ENCODE measurements at regions not wholly inside any gene's neighbourhood (a gene's known extent, or its start where the extent isn't known, plus 50 kb on each side); places are given as distances from the start of the nearest gene placed in this dataset.

DNA sequence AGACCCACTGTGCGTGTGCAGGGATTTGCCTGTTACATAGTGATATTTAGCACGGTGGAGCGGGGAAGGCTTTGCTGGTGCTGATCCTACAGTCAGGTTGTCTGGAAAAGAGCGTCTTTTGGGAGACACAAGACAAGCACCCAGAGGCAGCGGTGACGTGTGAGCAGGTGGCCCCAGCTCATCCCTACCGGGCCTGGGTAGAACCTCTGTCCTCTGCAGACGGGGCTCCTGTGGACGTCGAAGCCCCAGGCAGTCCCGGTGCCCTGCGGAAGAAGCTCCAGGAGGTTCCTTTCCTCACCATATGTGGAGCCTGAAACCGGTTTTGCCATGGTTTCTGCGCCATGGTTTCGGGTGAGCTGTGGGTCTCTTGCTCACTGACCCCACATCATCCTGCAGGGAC lies 68.9 kb upstream of the AFDN start:
- TF ChIP-seq FOXM1 (IDR thresholded peaks at IDR 0.05; ENCODE audit: borderline replicate concordance, low read depth) = no peak

DNA sequence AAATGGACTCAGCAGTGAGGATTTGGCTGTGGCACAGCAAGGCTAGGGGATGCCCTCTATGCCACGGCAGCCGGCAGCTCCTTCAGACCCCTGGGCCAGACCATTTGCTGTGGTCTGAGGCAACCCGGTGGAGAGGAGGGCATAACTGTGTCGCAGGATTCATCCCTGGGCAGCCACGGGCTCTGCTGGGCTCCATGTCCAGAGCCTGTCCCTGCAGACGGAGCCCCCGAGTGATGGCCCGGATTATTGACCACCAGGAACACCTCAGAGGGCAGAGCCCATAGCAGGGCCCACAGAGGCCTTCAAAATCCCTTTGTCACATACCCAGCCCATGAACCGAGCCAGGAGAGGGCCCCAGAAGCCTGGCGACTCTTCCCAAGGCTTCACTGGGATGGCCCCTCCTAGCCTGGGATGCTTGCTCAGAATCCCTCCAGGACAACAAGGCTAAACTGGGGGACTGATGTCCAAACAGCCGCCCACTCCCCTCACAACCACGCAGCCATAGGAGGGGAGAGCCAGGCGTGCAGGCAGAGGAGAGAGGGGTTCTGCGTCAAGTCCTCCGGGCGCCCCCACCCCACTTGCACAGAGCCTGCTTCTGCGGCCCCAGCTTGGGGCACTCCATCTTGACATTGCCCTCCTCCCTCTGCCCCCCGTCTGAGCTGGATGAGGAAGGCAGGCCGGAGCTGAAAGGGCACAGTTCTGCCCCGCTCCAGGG lies 68.2 kb upstream of the AFDN start:
- TF ChIP-seq TAF1 (IDR thresholded peaks at IDR 0.05; ENCODE audit: low read depth) (no peak), YY1 (IDR thresholded peaks at IDR 0.05; ENCODE audit: low read depth) (no peak), FOXM1 (IDR thresholded peaks at IDR 0.05; ENCODE audit: borderline replicate concordance, low read depth) (no peak), ZBTB7A (IDR thresholded peaks at IDR 0.05; ENCODE audit: low read depth) (no peak)
- TF ChIP-seq, protein P1, sequence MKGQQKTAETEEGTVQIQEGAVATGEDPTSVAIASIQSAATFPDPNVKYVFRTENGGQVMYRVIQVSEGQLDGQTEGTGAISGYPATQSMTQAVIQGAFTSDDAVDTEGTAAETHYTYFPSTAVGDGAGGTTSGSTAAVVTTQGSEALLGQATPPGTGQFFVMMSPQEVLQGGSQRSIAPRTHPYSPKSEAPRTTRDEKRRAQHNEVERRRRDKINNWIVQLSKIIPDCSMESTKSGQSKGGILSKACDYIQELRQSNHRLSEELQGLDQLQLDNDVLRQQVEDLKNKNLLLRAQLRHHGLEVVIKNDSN (IDR thresholded peaks at IDR 0.05) = no peak

DNA sequence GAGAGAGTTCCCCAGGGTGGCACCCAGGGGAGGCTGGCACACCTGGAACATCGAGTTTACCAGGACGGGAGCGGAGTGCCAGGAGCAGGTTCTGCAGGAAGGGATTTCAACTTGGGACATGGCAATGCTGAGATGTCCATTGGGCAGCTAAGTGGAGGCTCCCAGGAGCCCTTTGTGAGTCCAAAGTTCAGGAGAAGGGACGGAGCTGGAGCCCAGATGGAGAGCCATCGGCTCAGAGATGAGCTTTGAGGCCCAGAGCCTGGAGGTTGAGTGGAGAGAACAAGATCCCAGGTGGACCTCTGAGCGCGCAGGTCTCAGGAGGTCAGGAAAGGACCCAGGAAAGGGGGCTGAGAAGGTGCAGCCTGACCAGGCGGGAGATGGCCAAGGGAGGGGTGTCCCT lies 67.5 kb upstream of the AFDN start:
- TF ChIP-seq TAF1 (IDR thresholded peaks at IDR 0.05; ENCODE audit: low read depth) = no peak
- TF ChIP-seq TEAD4 (IDR thresholded peaks at IDR 0.05) = no peak
- no peak for TF ChIP-seq FOXM1 (IDR thresholded peaks at IDR 0.05; ENCODE audit: borderline replicate concordance, low read depth)
- TF ChIP-seq, protein P2, sequence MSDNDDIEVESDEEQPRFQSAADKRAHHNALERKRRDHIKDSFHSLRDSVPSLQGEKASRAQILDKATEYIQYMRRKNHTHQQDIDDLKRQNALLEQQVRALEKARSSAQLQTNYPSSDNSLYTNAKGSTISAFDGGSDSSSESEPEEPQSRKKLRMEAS (IDR thresholded peaks at IDR 0.05) = no peak
- no peak for TF ChIP-seq EP300 (IDR thresholded peaks at IDR 0.05; ENCODE audit: borderline replicate concordance)
- no peak for TF ChIP-seq EGR1 (IDR thresholded peaks at IDR 0.05)
- TF ChIP-seq CEBPB (IDR thresholded peaks at IDR 0.05) = no peak
- no peak for TF ChIP-seq YY1 (IDR thresholded peaks at IDR 0.05; ENCODE audit: low read depth)
- TF ChIP-seq CREB1 (IDR thresholded peaks at IDR 0.05; ENCODE audit: low read depth) = no peak
- TF ChIP-seq, protein P3, sequence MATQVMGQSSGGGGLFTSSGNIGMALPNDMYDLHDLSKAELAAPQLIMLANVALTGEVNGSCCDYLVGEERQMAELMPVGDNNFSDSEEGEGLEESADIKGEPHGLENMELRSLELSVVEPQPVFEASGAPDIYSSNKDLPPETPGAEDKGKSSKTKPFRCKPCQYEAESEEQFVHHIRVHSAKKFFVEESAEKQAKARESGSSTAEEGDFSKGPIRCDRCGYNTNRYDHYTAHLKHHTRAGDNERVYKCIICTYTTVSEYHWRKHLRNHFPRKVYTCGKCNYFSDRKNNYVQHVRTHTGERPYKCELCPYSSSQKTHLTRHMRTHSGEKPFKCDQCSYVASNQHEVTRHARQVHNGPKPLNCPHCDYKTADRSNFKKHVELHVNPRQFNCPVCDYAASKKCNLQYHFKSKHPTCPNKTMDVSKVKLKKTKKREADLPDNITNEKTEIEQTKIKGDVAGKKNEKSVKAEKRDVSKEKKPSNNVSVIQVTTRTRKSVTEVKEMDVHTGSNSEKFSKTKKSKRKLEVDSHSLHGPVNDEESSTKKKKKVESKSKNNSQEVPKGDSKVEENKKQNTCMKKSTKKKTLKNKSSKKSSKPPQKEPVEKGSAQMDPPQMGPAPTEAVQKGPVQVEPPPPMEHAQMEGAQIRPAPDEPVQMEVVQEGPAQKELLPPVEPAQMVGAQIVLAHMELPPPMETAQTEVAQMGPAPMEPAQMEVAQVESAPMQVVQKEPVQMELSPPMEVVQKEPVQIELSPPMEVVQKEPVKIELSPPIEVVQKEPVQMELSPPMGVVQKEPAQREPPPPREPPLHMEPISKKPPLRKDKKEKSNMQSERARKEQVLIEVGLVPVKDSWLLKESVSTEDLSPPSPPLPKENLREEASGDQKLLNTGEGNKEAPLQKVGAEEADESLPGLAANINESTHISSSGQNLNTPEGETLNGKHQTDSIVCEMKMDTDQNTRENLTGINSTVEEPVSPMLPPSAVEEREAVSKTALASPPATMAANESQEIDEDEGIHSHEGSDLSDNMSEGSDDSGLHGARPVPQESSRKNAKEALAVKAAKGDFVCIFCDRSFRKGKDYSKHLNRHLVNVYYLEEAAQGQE (IDR thresholded peaks at IDR 0.05; ENCODE audit: low read depth) = no peak
- no peak for TF ChIP-seq RAD21 (IDR thresholded peaks at IDR 0.05; ENCODE audit: low read depth)
- TF ChIP-seq NFIC (IDR thresholded peaks at IDR 0.05) = no peak
- no peak for TF ChIP-seq TCF12 (IDR thresholded peaks at IDR 0.05; ENCODE audit: low read depth)
- TF ChIP-seq, protein P1 (IDR thresholded peaks at IDR 0.05) = no peak
- no peak for TF ChIP-seq ZBTB7A (IDR thresholded peaks at IDR 0.05; ENCODE audit: low read depth)

DNA sequence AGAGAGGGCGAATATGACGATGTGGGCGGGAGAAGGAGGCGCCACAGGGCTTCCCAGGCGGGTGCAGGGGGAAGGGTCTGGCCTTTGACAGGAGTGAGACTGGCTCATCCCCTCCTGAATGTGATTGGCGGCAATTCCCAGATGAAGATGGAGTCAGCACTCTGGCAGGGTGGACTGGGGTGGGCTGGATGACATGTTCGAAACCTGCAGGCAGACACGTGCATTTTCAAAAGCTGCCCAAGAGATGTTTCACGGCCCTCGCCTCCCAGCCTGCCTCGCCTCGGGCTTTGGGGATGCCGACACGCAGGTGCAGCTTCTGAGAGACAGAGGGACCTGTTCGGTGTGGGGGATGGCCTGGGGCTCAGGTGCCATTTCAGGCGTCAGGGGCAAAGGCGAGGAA lies 66.8 kb upstream of the AFDN start:
- TF ChIP-seq, protein P3 (IDR thresholded peaks at IDR 0.05; ENCODE audit: low read depth) = no peak
- TF ChIP-seq ZBTB7A (IDR thresholded peaks at IDR 0.05; ENCODE audit: low read depth) (no peak), RAD21 (IDR thresholded peaks at IDR 0.05; ENCODE audit: low read depth) (no peak), NFIC (IDR thresholded peaks at IDR 0.05) (no peak), YY1 (IDR thresholded peaks at IDR 0.05; ENCODE audit: low read depth) (no peak), CREB1 (IDR thresholded peaks at IDR 0.05; ENCODE audit: low read depth) (no peak), TAF1 (IDR thresholded peaks at IDR 0.05; ENCODE audit: low read depth) (no peak), FOXM1 (IDR thresholded peaks at IDR 0.05; ENCODE audit: borderline replicate concordance, low read depth) (no peak)
- TF ChIP-seq, protein P2 (IDR thresholded peaks at IDR 0.05) = no peak

DNA sequence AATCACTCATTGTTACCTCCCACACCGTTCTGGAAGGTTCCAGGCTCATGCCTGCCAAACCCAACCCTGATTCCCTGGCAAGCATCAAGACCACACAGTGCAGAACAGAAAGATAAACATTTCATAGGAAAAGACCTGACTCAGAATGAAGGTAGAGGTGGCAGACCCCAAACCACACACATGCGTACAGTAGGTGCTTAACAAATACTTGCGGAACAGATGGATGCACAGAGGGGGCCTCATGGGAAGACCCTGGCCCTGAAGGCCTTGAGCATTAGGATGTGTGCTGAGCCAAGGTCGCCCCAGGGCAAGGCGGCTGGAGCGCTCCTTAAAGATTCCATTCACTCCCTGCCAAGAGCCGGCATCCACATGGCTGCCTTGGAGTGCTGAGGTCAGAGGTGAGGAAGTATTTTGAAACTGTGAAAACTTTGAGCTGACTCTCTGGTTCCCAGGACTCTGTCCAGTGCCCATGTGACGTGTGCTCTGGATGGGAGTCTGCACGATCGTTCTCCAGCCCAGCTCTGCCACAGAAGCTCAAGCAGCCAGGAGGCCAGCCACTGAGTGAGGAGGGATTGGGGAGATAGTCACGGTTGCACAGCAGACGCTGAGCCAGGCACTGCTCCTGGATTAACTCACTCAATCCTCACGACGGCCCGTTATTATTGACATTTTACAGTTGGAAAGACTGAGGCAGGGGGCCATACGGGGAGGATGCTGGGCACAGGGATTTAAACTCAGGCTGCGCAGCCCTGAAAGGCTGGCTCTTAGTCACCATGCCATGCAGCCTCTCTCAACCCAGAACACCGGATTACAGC lies 65.5 kb upstream of the AFDN start:
- no peak for TF ChIP-seq ZBTB7A (IDR thresholded peaks at IDR 0.05; ENCODE audit: low read depth)
- no peak for TF ChIP-seq EGR1 (IDR thresholded peaks at IDR 0.05)
- TF ChIP-seq EP300 (IDR thresholded peaks at IDR 0.05; ENCODE audit: borderline replicate concordance) = no peak
- TF ChIP-seq TCF12 (IDR thresholded peaks at IDR 0.05; ENCODE audit: low read depth) = no peak
- TF ChIP-seq, protein P2 (IDR thresholded peaks at IDR 0.05) = no peak

DNA sequence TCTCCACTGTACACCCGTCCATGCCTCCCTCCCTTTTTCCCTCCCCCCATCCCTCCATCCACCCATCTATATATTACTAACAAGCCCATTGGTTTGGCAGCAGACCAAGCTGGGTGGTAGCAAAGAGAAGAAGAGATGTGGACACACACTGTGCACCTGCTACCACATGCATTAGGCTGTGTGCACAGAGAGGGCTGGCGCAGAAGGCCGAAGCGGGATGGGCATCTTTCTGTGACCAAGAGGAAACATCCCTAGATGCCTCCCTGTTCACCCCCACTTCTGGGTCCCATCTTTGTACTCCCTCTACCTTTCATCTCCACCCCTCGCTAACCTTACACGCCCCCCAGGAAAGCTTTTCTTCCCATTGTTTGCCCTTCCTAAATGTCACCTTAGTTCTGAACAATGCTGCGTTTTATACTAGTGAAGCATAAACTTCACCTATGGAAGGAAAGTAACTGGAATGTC lies 64.9 kb upstream of the AFDN start:
- no peak for TF ChIP-seq EP300 (IDR thresholded peaks at IDR 0.05; ENCODE audit: borderline replicate concordance)
- no peak for TF ChIP-seq CEBPB (IDR thresholded peaks at IDR 0.05)
